GM12892 (cell line): ENCODE measurements at regions not wholly inside any gene's neighbourhood (a gene's known extent, or its start where the extent isn't known, plus 50 kb on each side); places are given as distances from the start of the nearest gene placed in this dataset.

Source experiments
- POLR2A ChIP-seq: IDR thresholded peaks from 2 replicates; pipeline ENCODE4 v1.6.1; 2011; ENCODE audit warnings: low read depth, low read length, control low read depth
- POLR2AphosphoS5 ChIP-seq: IDR thresholded peaks from 2 replicates; pipeline ENCODE4 v1.6.1; 2011; ENCODE audit warnings: low read depth, low read length, control low read depth
- TAF1 ChIP-seq: IDR thresholded peaks from 2 replicates; pipeline ENCODE4 v1.6.1; 2011; ENCODE audit warnings: low read depth, mild to moderate bottlenecking, control low read depth, low read length, borderline replicate concordance

DNA sequence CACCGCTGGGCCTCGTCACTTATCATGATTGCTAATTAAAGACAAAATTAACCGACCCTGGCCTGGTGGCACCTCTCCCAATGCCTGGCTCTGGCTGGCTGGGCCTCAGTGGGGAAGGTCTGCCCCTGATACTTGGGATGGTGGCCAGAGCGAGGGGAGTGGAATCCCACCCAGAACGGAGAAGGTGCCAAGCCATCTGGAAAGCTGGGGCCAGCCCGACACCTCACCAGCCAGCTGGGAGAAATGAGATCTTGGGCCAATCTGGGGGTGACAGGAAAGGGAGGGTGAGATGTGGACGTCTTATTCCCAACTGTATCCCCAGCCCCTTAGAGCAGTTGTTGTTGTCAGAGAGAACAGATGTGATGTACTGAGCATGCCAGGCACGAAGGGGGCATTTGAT is 215.0 kb upstream of the PWP1 start:
- TF ChIP-seq POLR2AphosphoS5 (no peak), POLR2A (no peak), TAF1 (no peak)
